Endodermal cell (in vitro differentiated cells): ENCODE measurements at regions not wholly inside any gene's neighbourhood (a gene's known extent, or its start where the extent isn't known, plus 50 kb on each side); places are given as distances from the start of the nearest gene placed in this dataset.
A peak's percentile ranks its signal among the peaks of the same experiment; 100 is the strongest.

Source experiments
- DNase-seq: peaks from one replicate; pipeline ENCODE4 v3.0.0-alpha.2; 2017
- H3K27ac ChIP-seq: 2 replicates; pipeline ENCODE4 v1.5.1; 2013; ENCODE audit warnings: mild to moderate bottlenecking, low read depth, low read length, moderate library complexity
- H3K27me3 ChIP-seq: 2 replicates; pipeline ENCODE4 v1.6.1; 2013; ENCODE audit warnings: mild to moderate bottlenecking, low read length, moderate library complexity; ENCODE audit not compliant: insufficient read depth, control insufficient read depth, poor library complexity, severe bottlenecking
- H3K36me3 ChIP-seq: 2 replicates; pipeline ENCODE4 v1.7.0; 2013; ENCODE audit warnings: mild to moderate bottlenecking, low read length, moderate library complexity; ENCODE audit not compliant: control insufficient read depth, insufficient read depth
- H3K4me1 ChIP-seq: one replicate; pipeline ENCODE4 v1.7.0; 2013; ENCODE audit warnings: low read length; ENCODE audit not compliant: control insufficient read depth, insufficient read depth
- H3K4me3 ChIP-seq: 2 replicates; pipeline ENCODE4 v1.5.1; 2013; ENCODE audit warnings: mild to moderate bottlenecking, low read length, moderate library complexity
- H3K9ac ChIP-seq: 2 replicates; pipeline ENCODE4 v1.6.1; 2013; ENCODE audit warnings: mild to moderate bottlenecking, low read length, moderate library complexity; ENCODE audit not compliant: poor library complexity, severe bottlenecking; ENCODE audit errors: extremely low read depth
- H3K9me3 ChIP-seq: 2 replicates; pipeline ENCODE4 v1.6.1; 2013; ENCODE audit warnings: mild to moderate bottlenecking, low read length, moderate library complexity; ENCODE audit not compliant: control insufficient read depth
- H3K27ac Mint-ChIP-seq: 2 replicates; pipeline ENCODE4 v1.8.0; 2020; ENCODE audit warnings: mixed read lengths
- H3K27me3 Mint-ChIP-seq: 2 replicates; pipeline ENCODE4 v1.8.0; 2021; ENCODE audit warnings: mild to moderate bottlenecking, mixed read lengths; ENCODE audit not compliant: insufficient read depth
- H3K36me3 Mint-ChIP-seq: 2 replicates; pipeline ENCODE4 v1.8.0; 2020; ENCODE audit warnings: low read depth, mixed read lengths
- H3K4me1 Mint-ChIP-seq: 2 replicates; pipeline ENCODE4 v1.8.0; 2020; ENCODE audit warnings: mixed read lengths
- H3K4me3 Mint-ChIP-seq: 2 replicates; pipeline ENCODE4 v1.8.0; 2020; ENCODE audit warnings: mild to moderate bottlenecking, moderate library complexity, mixed read lengths
- H3K9me3 Mint-ChIP-seq: 2 replicates; pipeline ENCODE4 v1.8.0; 2020; ENCODE audit warnings: mild to moderate bottlenecking, mixed read lengths
- CTCF ChIP-seq: fragments of 200-600 bp; sonication (generic); conservative IDR thresholded peaks from 2 replicates; pipeline ENCODE4 v1.5.0; 2021; ENCODE audit warnings: antibody characterized with exemption, mild to moderate bottlenecking
- WGBS, 2 experiments: methylation state at CpG; one replicate each; pipeline versions ENCODE4 v1.1.5 to v1.1.7; 2013; ENCODE audit warnings: missing lambda C conversion rate in 2 of 2, mixed read lengths in 1 of 2; ENCODE audit not compliant: insufficient coverage in 1 of 2, insufficient read length in 1 of 2; 5-methylcytosine and 5-hydroxymethylcytosine counted together

GRCh38 chr13:81388400-81388799, 1047.5 kb upstream of the SPRY2 start:
- Histone ChIP-seq H3K27ac (no peak overlapping the region), H3K9me3 (peaks cover 7% of the 10 kb centered on the region), H3K27me3 (no peaks in the 10 kb centered on the region), H3K36me3 (no peaks in the 10 kb centered on the region), H3K4me1 (peaks cover 4% of the 10 kb centered on the region), H3K4me3 (no peak overlapping the region), H3K9ac (no peak overlapping the region)
- Mint-ChIP-seq H3K4me1 (peaks cover 11% of the 10 kb centered on the region), H3K27me3 (no peaks in the 10 kb centered on the region), H3K36me3 (peaks cover 2% of the 10 kb centered on the region), H3K4me3 (no peak overlapping the region), H3K9me3 (peaks cover 6% of the 10 kb centered on the region), H3K27ac (no peak overlapping the region)
- TF ChIP-seq CTCF, result no peak
- WGBS, 2 experiments, result 92% methylated on average over 1 of the region's 1 CpG; no CpG with 5 or more reads in 1 of the 2 experiments
- no peak for DNase-seq

GRCh38 chr13:81383444-81383843, 1042.5 kb upstream of the SPRY2 start:
- no peak overlapping the region for H3K4me3 Mint-ChIP-seq
- H3K27me3 Mint-ChIP-seq, result no peaks in the 10 kb centered on the region
- WGBS, 2 experiments, result 89 to 90% methylated on average over 3 to 5 of the region's 5 CpGs
- Histone ChIP-seq H3K9ac (no peak overlapping the region), H3K27me3 (no peaks in the 10 kb centered on the region), H3K9me3 (peaks cover 7% of the 10 kb centered on the region), H3K36me3 (no peaks in the 10 kb centered on the region), H3K27ac (no peak overlapping the region), H3K4me3 (no peak overlapping the region), H3K4me1 (no peaks in the 10 kb centered on the region)
- no peak overlapping the region for H3K27ac Mint-ChIP-seq
- H3K4me1 Mint-ChIP-seq, result peaks cover 7% of the 10 kb centered on the region
- no peak for DNase-seq
- no peaks in the 10 kb centered on the region for H3K36me3 Mint-ChIP-seq
- no peak for TF ChIP-seq CTCF
- H3K9me3 Mint-ChIP-seq, result peaks cover 7% of the 10 kb centered on the region

GRCh38 chr13:81382246-81382645, 1041.3 kb upstream of the SPRY2 start:
- no peak overlapping the region for H3K27ac ChIP-seq
- H3K9me3 Mint-ChIP-seq, result peaks cover 7% of the 10 kb centered on the region
- H3K4me3 ChIP-seq, result no peak overlapping the region
- DNase-seq, result peak; percentile 42
- H3K36me3 Mint-ChIP-seq, result no peaks in the 10 kb centered on the region
- no peak overlapping the region for H3K27ac Mint-ChIP-seq
- no peaks in the 10 kb centered on the region for H3K27me3 Mint-ChIP-seq
- no peak overlapping the region for H3K4me3 Mint-ChIP-seq
- H3K4me1 ChIP-seq, result no peaks in the 10 kb centered on the region
- H3K4me1 Mint-ChIP-seq, result peaks cover 7% of the 10 kb centered on the region
- no peaks in the 10 kb centered on the region for H3K36me3 ChIP-seq
- H3K9me3 ChIP-seq, result peaks cover 7% of the 10 kb centered on the region
- no peaks in the 10 kb centered on the region for H3K27me3 ChIP-seq
- H3K9ac ChIP-seq, result no peak overlapping the region
- TF ChIP-seq CTCF, result no peak
- WGBS, 2 experiments, result 77% methylated on average over 1 of the region's 1 CpG; no CpG with 5 or more reads in 1 of the 2 experiments
